GM12891 (cell line): ENCODE measurements at regions not wholly inside any gene's neighbourhood (a gene's known extent, or its start where the extent isn't known, plus 50 kb on each side); places are given as distances from the start of the nearest gene placed in this dataset.

Source experiments
- POLR2A ChIP-seq: IDR thresholded peaks from 2 replicates; pipeline ENCODE4 v1.6.1; 2011; ENCODE audit warnings: low read depth, low read length, control low read depth
- POLR2AphosphoS5 ChIP-seq: IDR thresholded peaks from 2 replicates; pipeline ENCODE4 v1.6.1; 2011; ENCODE audit warnings: low read depth, low read length, control low read depth
- POU2F2 ChIP-seq: IDR thresholded peaks from 2 replicates; pipeline ENCODE4 v1.6.1; 2011; ENCODE audit warnings: low read depth, mild to moderate bottlenecking, control low read depth, low read length, moderate library complexity
- SPI1 ChIP-seq: IDR thresholded peaks from 2 replicates; pipeline ENCODE4 v1.6.1; 2011; ENCODE audit warnings: low read depth, low read length, control low read depth
- TAF1 ChIP-seq: IDR thresholded peaks from 2 replicates; pipeline ENCODE4 v1.6.1; 2011; ENCODE audit warnings: low read depth, low read length, control low read depth

DNA sequence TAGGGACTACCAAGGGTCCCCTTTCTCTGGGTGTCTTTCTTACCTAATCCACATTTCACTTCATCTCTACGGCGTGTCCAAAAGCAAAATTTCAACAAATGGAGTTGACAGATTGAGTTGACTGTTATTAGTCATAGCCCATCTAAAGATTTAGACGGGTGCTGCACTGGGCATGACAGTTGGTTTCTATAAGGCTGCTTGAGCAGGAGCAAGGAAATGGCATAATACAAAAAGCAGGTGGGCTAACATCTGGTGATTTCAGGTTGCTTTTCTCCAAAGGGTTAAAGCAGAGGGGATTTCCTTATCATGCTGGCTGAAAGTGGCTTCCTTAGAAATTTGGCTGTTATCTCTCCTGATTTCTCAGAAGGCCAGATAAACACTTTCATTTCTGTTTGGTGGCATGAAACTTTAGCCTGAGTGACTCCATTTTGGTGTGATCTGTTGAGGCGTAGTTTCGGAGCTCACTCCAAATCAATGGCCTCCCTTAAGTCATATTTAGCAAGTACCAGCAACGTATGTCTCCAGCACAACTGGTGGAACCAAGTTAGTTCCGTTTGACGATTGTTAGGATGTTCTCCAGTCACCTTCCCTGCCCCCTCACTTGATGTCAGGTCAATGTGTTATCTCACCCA is 440.4 kb downstream of the FGF9 start:
- TF ChIP-seq POLR2AphosphoS5 = no peak
- no peak for TF ChIP-seq POLR2A
- no peak for TF ChIP-seq TAF1
- no peak for TF ChIP-seq SPI1
- TF ChIP-seq POU2F2 = no peak
